ENCODE measurements at regions not wholly inside any gene's neighbourhood (a gene's known extent, or its start where the extent isn't known, plus 50 kb on each side); places are given as distances from the start of the nearest gene placed in this dataset.

DNA sequence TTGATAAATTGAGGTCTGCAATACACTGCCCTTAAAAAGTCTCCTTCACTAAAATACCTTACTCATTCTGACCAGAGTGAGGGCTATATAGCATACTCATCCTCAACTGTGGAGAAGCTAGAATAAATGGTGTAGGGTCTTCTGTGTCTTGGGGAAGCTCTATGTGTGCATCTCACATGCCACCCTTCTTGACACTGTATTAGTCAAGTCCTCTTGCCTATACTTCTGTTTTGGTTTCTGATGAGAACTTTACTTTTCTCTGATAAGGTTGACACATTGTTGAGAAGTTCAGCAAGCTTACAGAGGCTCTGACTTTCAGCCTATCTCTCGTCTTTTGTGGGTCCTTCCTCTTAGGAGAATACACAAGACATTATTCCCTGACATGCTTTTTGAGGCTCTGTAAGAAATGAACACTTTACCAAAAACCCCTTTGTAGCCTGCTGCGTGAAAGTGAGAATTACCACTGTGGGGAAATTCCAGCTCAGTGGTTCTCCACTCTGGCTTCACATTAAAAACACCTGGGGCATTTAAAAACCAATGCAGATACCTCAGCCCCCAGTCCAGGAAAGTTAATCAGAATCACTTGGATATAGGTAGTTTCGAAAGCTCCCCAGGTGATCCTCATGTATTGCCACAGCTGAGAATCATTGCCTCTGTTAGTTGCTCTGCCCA lies 372.1 kb upstream of the HS3ST5 start (continued):
- TF ChIP-seq REST (IDR thresholded peaks at IDR 0.05; ENCODE audit: low read depth, low read length) (no peak), BACH1 (IDR thresholded peaks at IDR 0.05; ENCODE audit: borderline replicate concordance) (no peak), STAT3 (IDR thresholded peaks at IDR 0.05; ENCODE audit: low read depth, low read length) (no peak), SMC3 (IDR thresholded peaks at IDR 0.05; ENCODE audit: borderline replicate concordance, low read length) (peak; percentile 8; the same call in 1 of the 2 replicates), KDM1A (IDR thresholded peaks at IDR 0.05; ENCODE audit: borderline replicate concordance) (no peak), MEF2B (IDR thresholded peaks at IDR 0.05; ENCODE audit: partially characterized antibody, poor library complexity, severe bottlenecking) (no peak), EED (IDR thresholded peaks at IDR 0.05; ENCODE audit: low read depth) (peak; percentile 59), ZNF217 (IDR thresholded peaks at IDR 0.05) (no peak), NR2C1 (IDR thresholded peaks at IDR 0.05) (no peak), ATF7 (IDR thresholded peaks at IDR 0.05; ENCODE audit: low read depth) (no peak), MYC (IDR thresholded peaks at IDR 0.05; ENCODE audit: insufficient read depth, insufficient read length, insufficient replicate concordance, low read length, severe bottlenecking) (no peak), FOXM1 (IDR thresholded peaks at IDR 0.05; ENCODE audit: low read depth, low read length) (no peak; the same call in 1 of the 2 replicates), RELA (IDR thresholded peaks at IDR 0.05; ENCODE audit: borderline replicate concordance, partially characterized antibody) (peak; percentile 68), NBN (IDR thresholded peaks at IDR 0.05) (no peak), IKZF2 (IDR thresholded peaks at IDR 0.05) (peak; percentile 76 to 82), BMI1 (IDR thresholded peaks at IDR 0.05; ENCODE audit: borderline replicate concordance) (no peak), DPF2 (IDR thresholded peaks at IDR 0.05) (peak; percentile 57), IRF5 (IDR thresholded peaks at IDR 0.05; ENCODE audit: borderline replicate concordance) (no peak)
- TF ChIP-seq, protein P1, sequence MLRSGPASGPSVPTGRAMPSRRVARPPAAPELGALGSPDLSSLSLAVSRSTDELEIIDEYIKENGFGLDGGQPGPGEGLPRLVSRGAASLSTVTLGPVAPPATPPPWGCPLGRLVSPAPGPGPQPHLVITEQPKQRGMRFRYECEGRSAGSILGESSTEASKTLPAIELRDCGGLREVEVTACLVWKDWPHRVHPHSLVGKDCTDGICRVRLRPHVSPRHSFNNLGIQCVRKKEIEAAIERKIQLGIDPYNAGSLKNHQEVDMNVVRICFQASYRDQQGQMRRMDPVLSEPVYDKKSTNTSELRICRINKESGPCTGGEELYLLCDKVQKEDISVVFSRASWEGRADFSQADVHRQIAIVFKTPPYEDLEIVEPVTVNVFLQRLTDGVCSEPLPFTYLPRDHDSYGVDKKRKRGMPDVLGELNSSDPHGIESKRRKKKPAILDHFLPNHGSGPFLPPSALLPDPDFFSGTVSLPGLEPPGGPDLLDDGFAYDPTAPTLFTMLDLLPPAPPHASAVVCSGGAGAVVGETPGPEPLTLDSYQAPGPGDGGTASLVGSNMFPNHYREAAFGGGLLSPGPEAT (IDR thresholded peaks at IDR 0.05; ENCODE audit: low read depth), result peak; percentile 78; the same call in 1 of the 2 replicates
- TF ChIP-seq, protein P2, sequence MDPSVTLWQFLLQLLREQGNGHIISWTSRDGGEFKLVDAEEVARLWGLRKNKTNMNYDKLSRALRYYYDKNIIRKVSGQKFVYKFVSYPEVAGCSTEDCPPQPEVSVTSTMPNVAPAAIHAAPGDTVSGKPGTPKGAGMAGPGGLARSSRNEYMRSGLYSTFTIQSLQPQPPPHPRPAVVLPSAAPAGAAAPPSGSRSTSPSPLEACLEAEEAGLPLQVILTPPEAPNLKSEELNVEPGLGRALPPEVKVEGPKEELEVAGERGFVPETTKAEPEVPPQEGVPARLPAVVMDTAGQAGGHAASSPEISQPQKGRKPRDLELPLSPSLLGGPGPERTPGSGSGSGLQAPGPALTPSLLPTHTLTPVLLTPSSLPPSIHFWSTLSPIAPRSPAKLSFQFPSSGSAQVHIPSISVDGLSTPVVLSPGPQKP (IDR thresholded peaks at IDR 0.05; ENCODE audit: low read depth, low read length), result no peak
- TF ChIP-seq, protein P3, sequence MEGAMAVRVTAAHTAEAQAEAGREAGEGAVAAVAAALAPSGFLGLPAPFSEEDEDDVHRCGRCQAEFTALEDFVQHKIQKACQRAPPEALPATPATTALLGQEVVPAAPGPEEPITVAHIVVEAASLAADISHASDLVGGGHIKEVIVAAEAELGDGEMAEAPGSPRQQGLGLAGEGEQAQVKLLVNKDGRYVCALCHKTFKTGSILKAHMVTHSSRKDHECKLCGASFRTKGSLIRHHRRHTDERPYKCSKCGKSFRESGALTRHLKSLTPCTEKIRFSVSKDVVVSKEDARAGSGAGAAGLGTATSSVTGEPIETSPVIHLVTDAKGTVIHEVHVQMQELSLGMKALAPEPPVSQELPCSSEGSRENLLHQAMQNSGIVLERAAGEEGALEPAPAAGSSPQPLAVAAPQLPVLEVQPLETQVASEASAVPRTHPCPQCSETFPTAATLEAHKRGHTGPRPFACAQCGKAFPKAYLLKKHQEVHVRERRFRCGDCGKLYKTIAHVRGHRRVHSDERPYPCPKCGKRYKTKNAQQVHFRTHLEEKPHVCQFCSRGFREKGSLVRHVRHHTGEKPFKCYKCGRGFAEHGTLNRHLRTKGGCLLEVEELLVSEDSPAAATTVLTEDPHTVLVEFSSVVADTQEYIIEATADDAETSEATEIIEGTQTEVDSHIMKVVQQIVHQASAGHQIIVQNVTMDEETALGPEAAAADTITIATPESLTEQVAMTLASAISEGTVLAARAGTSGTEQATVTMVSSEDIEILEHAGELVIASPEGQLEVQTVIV (IDR thresholded peaks at IDR 0.05; ENCODE audit: borderline replicate concordance, partially characterized antibody), result no peak
